Activated CD4-positive, alpha-beta memory T cell treated with anti-CD3 and anti-CD28 coated beads, Interleukin-2, amount 10 ng/mL, durations not matched to agents 7 days and 5 days (primary cell): ENCODE measurements at regions not wholly inside any gene's neighbourhood (a gene's known extent, or its start where the extent isn't known, plus 50 kb on each side); places are given as distances from the start of the nearest gene placed in this dataset.

Experiments used
- CTCF ChIA-PET: fragments of 350-600 bp; sonication (Branson Sonifier 250); formaldehyde crosslinking; loops from one replicate; lab custom pipeline; 2021; ENCODE audit warnings: antibody characterized with exemption, inconsistent platforms; lab: Charles Lee
- POLR2A ChIA-PET: fragments of 350-600 bp; sonication (Branson Sonifier 250); formaldehyde crosslinking; loops from one replicate; lab custom pipeline; 2021; ENCODE audit warnings: antibody characterized with exemption; lab: Charles Lee
- DNase-seq: peaks from one replicate; pipeline ENCODE4 v3.0.0-alpha.2; 2020
- H3K27ac Mint-ChIP-seq: one replicate; pipeline ENCODE4 v1.8.0; 2021; ENCODE audit warnings: mild to moderate bottlenecking, mixed read lengths
- H3K27me3 Mint-ChIP-seq: one replicate; pipeline ENCODE4 v1.8.0; 2021; ENCODE audit warnings: mixed read lengths
- H3K36me3 Mint-ChIP-seq: one replicate; pipeline ENCODE4 v1.8.0; 2021; ENCODE audit warnings: low read depth, mixed read lengths
- H3K4me1 Mint-ChIP-seq: one replicate; pipeline ENCODE4 v1.8.0; 2021; ENCODE audit warnings: mixed read lengths
- H3K4me3 Mint-ChIP-seq: one replicate; pipeline ENCODE4 v1.8.0; 2021; ENCODE audit warnings: mild to moderate bottlenecking, mixed read lengths
- H3K9me3 Mint-ChIP-seq: one replicate; pipeline ENCODE4 v1.8.0; 2021; ENCODE audit warnings: mixed read lengths

GRCh38 chr11:95503047-95503446, 272.0 kb upstream of the SESN3 start:
- no peaks in the 10 kb centered on the region for H3K27me3 Mint-ChIP-seq
- H3K36me3 Mint-ChIP-seq: no peaks in the 10 kb centered on the region
- H3K27ac Mint-ChIP-seq: no peak overlapping the region
- CTCF ChIA-PET: no interaction called here
- no peaks in the 10 kb centered on the region for H3K9me3 Mint-ChIP-seq
- POLR2A ChIA-PET: no interaction called here
- no peaks in the 10 kb centered on the region for H3K4me1 Mint-ChIP-seq
- DNase-seq: no peak
- H3K4me3 Mint-ChIP-seq: no peak overlapping the region

GRCh38 chr11:95502522-95502921, 271.5 kb upstream of the SESN3 start:
- H3K9me3 Mint-ChIP-seq: no peaks in the 10 kb centered on the region
- H3K36me3 Mint-ChIP-seq: no peaks in the 10 kb centered on the region
- ChIA-PET CTCF (no interaction called here), POLR2A (no interaction called here)
- H3K4me3 Mint-ChIP-seq: no peak overlapping the region
- H3K27ac Mint-ChIP-seq: no peak overlapping the region
- no peaks in the 10 kb centered on the region for H3K27me3 Mint-ChIP-seq
- DNase-seq: no peak
- H3K4me1 Mint-ChIP-seq: no peaks in the 10 kb centered on the region

- no peak overlapping the region for H3K27ac Mint-ChIP-seq
- H3K36me3 Mint-ChIP-seq: no peaks in the 10 kb centered on the region
- DNase-seq: no peak
- ChIA-PET CTCF (no interaction called here), POLR2A (no interaction called here)
- no peaks in the 10 kb centered on the region for H3K27me3 Mint-ChIP-seq
- H3K9me3 Mint-ChIP-seq: no peaks in the 10 kb centered on the region
- H3K4me1 Mint-ChIP-seq: no peaks in the 10 kb centered on the region
- H3K4me3 Mint-ChIP-seq: no peak overlapping the region
Observed at GRCh38 chr11:95501761-95502266, 270.8 kb upstream of the SESN3 start.

- Mint-ChIP-seq H3K4me1 (no peaks in the 10 kb centered on the region), H3K36me3 (no peaks in the 10 kb centered on the region), H3K9me3 (no peaks in the 10 kb centered on the region), H3K4me3 (no peak overlapping the region), H3K27me3 (no peaks in the 10 kb centered on the region), H3K27ac (no peak overlapping the region)
- CTCF ChIA-PET: no interaction called here
- POLR2A ChIA-PET: no interaction called here
- DNase-seq: no peak
Observed at GRCh38 chr11:95500466-95500865, 269.5 kb upstream of the SESN3 start.

- Mint-ChIP-seq H3K27ac (no peak overlapping the region), H3K9me3 (peaks cover 3% of the 10 kb centered on the region), H3K36me3 (no peaks in the 10 kb centered on the region), H3K4me1 (no peaks in the 10 kb centered on the region), H3K27me3 (no peaks in the 10 kb centered on the region), H3K4me3 (no peak overlapping the region)
- DNase-seq: no peak
- ChIA-PET POLR2A (no interaction called here), CTCF (interaction anchor here (0.6 kb wide), 1 partner anchor 500 kb away, joined by 3 read pairs; no protein-coding TSS in a partner anchor)
Observed at GRCh38 chr11:95499516-95500135, 268.6 kb upstream of the SESN3 start.

GRCh38 chr11:95498722-95499425, 267.9 kb upstream of the SESN3 start:
- no peak for DNase-seq
- CTCF ChIA-PET: interaction anchor here (0.6 kb wide), 1 partner anchor 500 kb away, joined by 3 read pairs; no protein-coding TSS in a partner anchor

GRCh38 chr11:95496901-95497300, 265.9 kb upstream of the SESN3 start:
- ChIA-PET POLR2A (no interaction called here), CTCF (no interaction called here)
- no peak overlapping the region for H3K4me3 Mint-ChIP-seq
- H3K27me3 Mint-ChIP-seq: peaks cover under 1% of the 10 kb centered on the region
- H3K36me3 Mint-ChIP-seq: no peaks in the 10 kb centered on the region
- H3K9me3 Mint-ChIP-seq: peaks cover 4% of the 10 kb centered on the region
- no peaks in the 10 kb centered on the region for H3K4me1 Mint-ChIP-seq
- H3K27ac Mint-ChIP-seq: no peak overlapping the region
- DNase-seq: no peak

More at GRCh38 chr11:95498722-95499425, 267.9 kb upstream of the SESN3 start:
- Mint-ChIP-seq H3K9me3 (peaks cover 4% of the 10 kb centered on the region), H3K27ac (no peak overlapping the region), H3K4me1 (no peaks in the 10 kb centered on the region), H3K4me3 (no peak overlapping the region), H3K27me3 (no peaks in the 10 kb centered on the region), H3K36me3 (no peaks in the 10 kb centered on the region)
- POLR2A ChIA-PET: no interaction called here

DNA sequence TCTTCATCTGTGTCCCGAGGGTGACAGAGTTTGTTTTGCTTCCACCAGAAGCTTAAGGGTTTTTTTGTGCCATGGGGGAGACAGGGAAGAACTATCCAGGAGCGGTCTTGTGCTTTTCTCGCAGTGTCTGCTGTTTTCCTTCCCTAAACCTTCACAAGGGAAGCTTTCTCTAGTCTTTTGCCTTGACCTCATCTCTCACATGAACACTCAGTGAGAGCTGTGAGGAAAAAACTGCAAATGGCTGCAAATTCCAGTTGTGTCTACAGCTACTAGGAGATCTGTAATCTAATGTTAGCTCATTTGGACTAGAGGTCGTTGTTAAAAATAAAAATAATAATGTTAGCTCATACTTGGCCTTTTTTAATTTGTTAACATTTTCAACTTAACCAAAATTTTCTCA, 264.7 kb upstream of the SESN3 start:
- DNase-seq: no peak
- no peak overlapping the region for H3K27ac Mint-ChIP-seq
- H3K4me1 Mint-ChIP-seq: no peaks in the 10 kb centered on the region
- no peaks in the 10 kb centered on the region for H3K36me3 Mint-ChIP-seq
- peaks cover 5% of the 10 kb centered on the region for H3K27me3 Mint-ChIP-seq
- H3K9me3 Mint-ChIP-seq: peaks cover 6% of the 10 kb centered on the region
- ChIA-PET POLR2A (no interaction called here), CTCF (no interaction called here)
- no peak overlapping the region for H3K4me3 Mint-ChIP-seq

DNA sequence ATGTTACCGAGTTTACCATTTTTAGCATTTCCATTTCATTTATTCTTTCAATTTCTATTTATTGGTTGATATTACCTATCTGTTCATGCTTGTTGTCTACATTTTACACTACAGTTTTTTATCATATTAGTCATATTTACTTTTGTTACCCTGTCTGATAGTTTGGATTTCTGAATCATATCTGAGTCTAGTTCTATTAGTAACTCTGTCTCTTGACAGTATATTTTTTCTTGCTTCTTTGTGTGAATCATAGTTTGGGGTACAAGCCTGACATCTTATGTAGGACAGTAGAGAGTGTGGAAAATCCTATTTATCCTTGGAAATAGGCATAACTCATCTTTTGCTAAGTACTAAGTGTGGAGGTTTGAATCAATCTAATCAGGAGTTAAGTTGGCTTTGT, 263.9 kb upstream of the SESN3 start:
- no peaks in the 10 kb centered on the region for H3K36me3 Mint-ChIP-seq
- no peak overlapping the region for H3K4me3 Mint-ChIP-seq
- no peak for DNase-seq
- POLR2A ChIA-PET: no interaction called here
- CTCF ChIA-PET: no interaction called here
- H3K27ac Mint-ChIP-seq: no peak overlapping the region
- H3K9me3 Mint-ChIP-seq: peaks cover 6% of the 10 kb centered on the region
- peaks cover 5% of the 10 kb centered on the region for H3K27me3 Mint-ChIP-seq
- no peaks in the 10 kb centered on the region for H3K4me1 Mint-ChIP-seq

DNA sequence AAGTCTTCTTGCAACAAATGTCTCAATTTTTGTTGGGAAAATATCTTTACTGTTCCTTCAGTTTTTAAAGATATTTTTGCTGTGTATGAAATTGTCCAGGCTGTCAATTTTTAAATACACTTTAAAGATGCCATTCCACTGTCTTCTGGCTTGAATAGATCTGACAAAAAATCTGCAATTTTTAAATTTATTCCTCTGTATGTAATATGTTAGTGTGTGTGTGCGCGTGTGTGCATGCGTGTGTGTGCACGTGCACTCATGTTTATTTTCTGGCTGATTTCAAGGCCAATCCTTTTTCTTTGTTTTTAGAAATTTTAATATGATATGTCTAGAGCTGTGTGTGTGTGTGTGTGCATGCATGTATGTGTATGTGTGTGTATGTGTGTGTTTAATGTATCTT, 263.2 kb upstream of the SESN3 start:
- H3K9me3 Mint-ChIP-seq: peaks cover 6% of the 10 kb centered on the region
- no peak for DNase-seq
- ChIA-PET POLR2A (no interaction called here), CTCF (no interaction called here)
- peaks cover 5% of the 10 kb centered on the region for H3K27me3 Mint-ChIP-seq
- H3K27ac Mint-ChIP-seq: no peak overlapping the region
- H3K36me3 Mint-ChIP-seq: no peaks in the 10 kb centered on the region
- H3K4me1 Mint-ChIP-seq: no peaks in the 10 kb centered on the region
- no peak overlapping the region for H3K4me3 Mint-ChIP-seq

GRCh38 chr11:95490625-95491024, 259.6 kb upstream of the SESN3 start:
- H3K36me3 Mint-ChIP-seq: no peaks in the 10 kb centered on the region
- peaks cover 5% of the 10 kb centered on the region for H3K27me3 Mint-ChIP-seq
- no peak overlapping the region for H3K4me3 Mint-ChIP-seq
- POLR2A ChIA-PET: no interaction called here
- no peak overlapping the region for H3K27ac Mint-ChIP-seq
- no peak for DNase-seq
- H3K9me3 Mint-ChIP-seq: peaks cover 6% of the 10 kb centered on the region
- CTCF ChIA-PET: no interaction called here
- peaks cover 2% of the 10 kb centered on the region for H3K4me1 Mint-ChIP-seq

DNA sequence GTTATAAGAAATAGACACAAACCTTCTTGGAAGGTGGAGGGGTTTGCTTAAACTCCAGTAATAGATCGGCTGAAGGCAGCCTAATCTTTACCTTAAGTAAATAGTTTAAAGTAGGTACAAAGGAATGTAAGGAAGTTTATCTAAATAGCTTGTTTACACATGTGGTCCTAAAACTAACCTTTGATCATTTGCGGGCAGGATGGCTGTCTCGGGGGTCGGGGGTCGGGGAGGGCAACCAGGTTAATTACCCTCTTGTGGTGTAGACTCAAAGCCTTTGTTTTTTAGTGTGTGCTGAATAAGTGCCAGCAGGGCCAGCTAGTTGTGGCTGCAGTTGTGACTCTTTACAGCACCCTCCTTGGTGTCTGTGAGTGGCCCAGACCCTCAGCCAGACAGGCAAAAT, 256.9 kb upstream of the SESN3 start:
- H3K27me3 Mint-ChIP-seq: peaks cover 5% of the 10 kb centered on the region
- H3K36me3 Mint-ChIP-seq: no peaks in the 10 kb centered on the region
- H3K4me1 Mint-ChIP-seq: peaks cover 2% of the 10 kb centered on the region
- peaks cover 2% of the 10 kb centered on the region for H3K9me3 Mint-ChIP-seq
- ChIA-PET CTCF (no interaction called here), POLR2A (no interaction called here)
- H3K27ac Mint-ChIP-seq: no peak overlapping the region
- no peak for DNase-seq
- H3K4me3 Mint-ChIP-seq: no peak overlapping the region

GRCh38 chr11:95487391-95487790, 256.4 kb upstream of the SESN3 start:
- CTCF ChIA-PET: no interaction called here
- no peak for DNase-seq
- H3K9me3 Mint-ChIP-seq: peaks cover 2% of the 10 kb centered on the region
- no peak overlapping the region for H3K27ac Mint-ChIP-seq
- H3K36me3 Mint-ChIP-seq: no peaks in the 10 kb centered on the region
- POLR2A ChIA-PET: no interaction called here
- H3K4me1 Mint-ChIP-seq: peaks cover 2% of the 10 kb centered on the region
- H3K4me3 Mint-ChIP-seq: no peak overlapping the region
- peaks cover 5% of the 10 kb centered on the region for H3K27me3 Mint-ChIP-seq

DNA sequence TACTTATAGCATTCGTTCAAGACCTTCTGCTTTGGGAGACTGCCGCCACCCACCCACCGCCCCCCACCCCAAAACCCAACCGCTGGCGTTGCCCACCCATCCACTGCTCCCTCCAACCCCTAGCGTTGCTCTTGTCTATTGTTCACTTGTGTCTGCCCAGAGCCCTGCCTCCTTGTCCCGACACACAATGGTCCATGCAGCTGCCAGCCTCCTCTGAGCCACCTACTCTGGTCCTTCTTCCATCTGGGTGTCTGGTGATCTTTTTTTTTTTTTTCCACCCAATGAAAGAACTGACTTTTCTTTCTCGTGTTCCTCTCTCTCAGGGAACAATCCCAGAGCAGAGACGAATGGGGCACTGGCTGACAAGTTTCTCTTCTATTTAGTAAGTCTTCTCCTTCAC, 256.0 kb upstream of the SESN3 start:
- Mint-ChIP-seq H3K9me3 (peaks cover 2% of the 10 kb centered on the region), H3K27me3 (peaks cover 5% of the 10 kb centered on the region), H3K36me3 (no peaks in the 10 kb centered on the region), H3K27ac (no peak overlapping the region), H3K4me3 (no peak overlapping the region), H3K4me1 (peaks cover 2% of the 10 kb centered on the region)
- DNase-seq: no peak
- CTCF ChIA-PET: no interaction called here
- POLR2A ChIA-PET: no interaction called here
